ENCODE measurements at regions not wholly inside any gene's neighbourhood (a gene's known extent, or its start where the extent isn't known, plus 50 kb on each side); places are given as distances from the start of the nearest gene placed in this dataset.

DNA sequence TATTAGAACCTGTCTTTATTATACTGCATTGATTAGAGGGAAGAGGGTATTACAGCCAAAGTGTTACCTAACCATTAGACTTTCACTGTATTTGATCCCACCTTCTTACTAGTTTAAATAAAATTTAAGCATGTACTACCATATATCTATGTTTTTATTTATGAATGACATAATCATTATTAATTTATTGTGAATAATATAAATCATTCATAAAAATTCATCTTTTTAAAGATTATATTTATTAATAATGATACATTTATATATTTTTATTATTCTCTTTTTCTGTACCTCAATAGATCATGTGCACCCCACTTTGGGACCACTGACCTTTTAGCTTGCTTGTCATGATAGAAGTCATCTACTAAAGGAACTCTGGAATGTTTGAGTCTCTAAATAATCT is 223.5 kb upstream of the MARCKS start:
- peaks cover 35 to 45% (median 41%) of the 10 kb centered on the region in 4 donors for H3K4me1 ChIP-seq

DNA sequence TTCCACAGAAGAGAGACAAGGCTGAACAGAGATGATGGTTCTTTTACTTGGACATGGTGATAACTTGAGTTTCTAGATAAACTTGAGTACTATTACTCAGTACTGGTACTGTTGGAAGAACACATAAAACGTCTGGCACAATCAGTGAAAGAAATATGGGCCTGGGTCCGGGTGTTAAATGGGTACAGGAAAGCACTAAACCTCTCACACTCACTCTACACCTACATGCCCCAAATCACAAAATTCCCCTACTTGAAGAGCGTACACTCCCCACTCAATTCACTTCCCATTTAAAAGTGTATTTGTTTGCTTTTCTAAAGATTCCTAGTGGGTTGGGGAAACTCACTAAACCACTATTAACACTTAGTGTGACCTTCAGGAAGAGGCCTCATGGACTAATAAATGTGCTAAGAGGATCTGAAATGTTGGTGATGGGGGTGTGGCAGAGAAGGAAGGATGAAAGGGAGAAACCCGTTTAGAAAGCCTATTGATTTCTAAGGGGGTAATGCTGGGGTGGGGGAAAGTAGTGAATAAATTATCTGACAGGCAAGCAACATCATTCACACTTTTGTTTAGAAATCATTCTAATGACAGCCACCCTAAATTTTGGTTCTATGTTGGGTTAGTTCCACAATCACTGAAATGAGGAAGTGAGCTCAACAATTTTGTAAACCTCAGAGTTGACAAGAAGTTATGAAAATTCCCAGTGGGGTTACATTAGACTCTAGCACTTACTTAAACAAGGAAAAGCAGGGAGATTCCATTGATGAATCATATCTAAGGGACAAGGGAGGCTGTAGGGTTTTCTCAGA is 222.6 kb upstream of the MARCKS start:
- WGBS, 2 donors, result 29 to 42% methylated on average over 4 of the region's 4 CpGs
- DNase-seq, result no peak
- Histone ChIP-seq H3K9me3 (no peaks in the 10 kb centered on the region), H3K36me3 (no peaks in the 10 kb centered on the region), H3K4me1 (peaks cover 35 to 45% (median 41%) of the 10 kb centered on the region in 4 donors), H3K27ac (peak overlapping the region; percentile 38 to 73 (median 64)), H3K4me3 (no peak overlapping the region), H3K27me3 (no peaks in the 10 kb centered on the region)
- no peak for TF ChIP-seq POLR2A (IDR thresholded peaks at IDR 0.05)
- TF ChIP-seq, protein P1, sequence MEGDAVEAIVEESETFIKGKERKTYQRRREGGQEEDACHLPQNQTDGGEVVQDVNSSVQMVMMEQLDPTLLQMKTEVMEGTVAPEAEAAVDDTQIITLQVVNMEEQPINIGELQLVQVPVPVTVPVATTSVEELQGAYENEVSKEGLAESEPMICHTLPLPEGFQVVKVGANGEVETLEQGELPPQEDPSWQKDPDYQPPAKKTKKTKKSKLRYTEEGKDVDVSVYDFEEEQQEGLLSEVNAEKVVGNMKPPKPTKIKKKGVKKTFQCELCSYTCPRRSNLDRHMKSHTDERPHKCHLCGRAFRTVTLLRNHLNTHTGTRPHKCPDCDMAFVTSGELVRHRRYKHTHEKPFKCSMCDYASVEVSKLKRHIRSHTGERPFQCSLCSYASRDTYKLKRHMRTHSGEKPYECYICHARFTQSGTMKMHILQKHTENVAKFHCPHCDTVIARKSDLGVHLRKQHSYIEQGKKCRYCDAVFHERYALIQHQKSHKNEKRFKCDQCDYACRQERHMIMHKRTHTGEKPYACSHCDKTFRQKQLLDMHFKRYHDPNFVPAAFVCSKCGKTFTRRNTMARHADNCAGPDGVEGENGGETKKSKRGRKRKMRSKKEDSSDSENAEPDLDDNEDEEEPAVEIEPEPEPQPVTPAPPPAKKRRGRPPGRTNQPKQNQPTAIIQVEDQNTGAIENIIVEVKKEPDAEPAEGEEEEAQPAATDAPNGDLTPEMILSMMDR (IDR thresholded peaks at IDR 0.05), result no peak
- no peak for TF ChIP-seq EP300 (IDR thresholded peaks at IDR 0.05)
- TF ChIP-seq POLR2AphosphoS5 (IDR thresholded peaks at IDR 0.05), result peak in 1 of 2 donors; percentile 16
- ATAC-seq (ENCODE audit: low FRiP score in 2 of 2), result peak in 1 of 2 donors; percentile 53

More for the DNA sequence above, 223.5 kb upstream of the MARCKS start:
- no peaks in the 10 kb centered on the region for H3K9me3 ChIP-seq
- no peak for TF ChIP-seq EP300 (IDR thresholded peaks at IDR 0.05)
- no peak for TF ChIP-seq POLR2AphosphoS5 (IDR thresholded peaks at IDR 0.05)
- TF ChIP-seq, protein P1 (IDR thresholded peaks at IDR 0.05), result no peak
- no peak for TF ChIP-seq POLR2A (IDR thresholded peaks at IDR 0.05)
- no peak overlapping the region for H3K4me3 ChIP-seq
- ATAC-seq (ENCODE audit: low FRiP score in 2 of 2) (no peak), DNase-seq (no peak)
- no peaks in the 10 kb centered on the region for H3K36me3 ChIP-seq
- no peaks in the 10 kb centered on the region for H3K27me3 ChIP-seq
- no peak overlapping the region for H3K27ac ChIP-seq

DNA sequence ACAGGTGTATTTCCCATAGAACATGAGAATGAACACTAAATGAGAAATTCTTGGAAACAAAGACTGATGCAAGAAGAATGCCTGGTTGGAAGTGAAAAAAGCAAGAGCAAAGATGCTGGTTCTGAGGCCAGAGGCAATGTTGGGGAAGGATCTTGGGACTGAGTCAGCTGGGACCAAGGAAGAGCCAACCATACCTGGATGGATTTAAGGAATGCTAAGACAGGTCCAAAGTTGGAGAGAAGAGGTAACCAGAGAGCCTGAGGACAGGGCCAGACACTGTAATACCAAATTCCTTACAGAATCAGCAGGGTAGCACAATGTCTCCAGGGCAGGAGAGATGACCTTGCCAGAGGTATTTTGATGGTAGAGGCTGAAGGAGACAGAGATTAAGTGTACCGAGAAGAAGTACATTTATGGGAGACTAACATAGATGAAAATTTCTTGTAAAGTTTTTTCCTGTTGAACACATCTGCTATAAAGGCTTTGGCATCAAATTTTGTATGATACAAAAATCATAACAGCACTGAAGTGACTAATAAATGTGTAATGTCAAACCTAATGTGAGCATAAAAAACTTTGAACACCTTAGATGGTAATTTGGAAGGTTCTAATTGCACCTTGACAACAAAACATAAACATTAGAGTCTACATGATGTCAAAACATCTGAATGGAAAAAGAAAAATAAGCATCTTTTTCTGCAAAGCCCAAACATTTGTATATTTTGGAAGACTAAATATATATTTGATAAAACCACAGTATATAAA is 221.7 kb upstream of the MARCKS start:
- H3K9me3 ChIP-seq, result no peaks in the 10 kb centered on the region
- DNase-seq (no peak), ATAC-seq (ENCODE audit: low FRiP score in 2 of 2) (no peak)
- no peaks in the 10 kb centered on the region for H3K27me3 ChIP-seq
- H3K4me1 ChIP-seq, result peaks cover 35 to 40% (median 38%) of the 10 kb centered on the region in 4 donors
- peak overlapping the region in 1 of 4 donors; percentile 73 for H3K27ac ChIP-seq
- no peaks in the 10 kb centered on the region for H3K36me3 ChIP-seq
- TF ChIP-seq POLR2A (IDR thresholded peaks at IDR 0.05) (no peak), EP300 (IDR thresholded peaks at IDR 0.05) (no peak)
- no peak overlapping the region for H3K4me3 ChIP-seq
- 86 to 93% methylated on average over 1 of the region's 1 CpG for whole genome bisulfite sequencing, 2 donors

DNA sequence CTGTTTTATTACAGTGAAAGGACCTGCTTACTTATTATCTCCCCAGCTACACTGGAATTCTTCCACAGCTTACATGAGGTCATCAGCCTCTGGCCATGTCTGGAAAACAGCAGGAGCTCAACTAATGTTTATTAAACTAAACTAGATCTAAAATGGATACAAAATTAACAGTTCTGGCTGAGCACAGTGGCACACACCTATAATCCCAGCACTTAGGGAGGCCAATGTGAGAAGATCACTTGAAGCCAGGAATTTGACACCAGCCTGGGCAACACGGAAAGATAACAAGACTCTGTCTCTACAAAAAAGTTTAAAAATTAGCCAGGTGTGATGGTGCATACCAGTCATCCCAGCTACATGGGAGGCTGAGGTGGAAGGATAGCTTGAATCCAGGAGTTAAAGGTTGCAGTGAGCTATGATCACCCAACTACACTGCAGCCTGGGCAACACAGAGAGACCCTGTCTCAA is 220.8 kb upstream of the MARCKS start:
- no peak for TF ChIP-seq EP300 (IDR thresholded peaks at IDR 0.05)
- H3K27me3 ChIP-seq, result no peaks in the 10 kb centered on the region
- WGBS, 2 donors, result 75 to 84% methylated on average over 1 of the region's 1 CpG
- DNase-seq (no peak), ATAC-seq (ENCODE audit: low FRiP score in 2 of 2) (no peak)
- no peak overlapping the region for H3K4me3 ChIP-seq
- H3K27ac ChIP-seq, result no peak overlapping the region
- H3K9me3 ChIP-seq, result no peaks in the 10 kb centered on the region
- peaks cover 27 to 31% (median 28%) of the 10 kb centered on the region in 4 donors for H3K4me1 ChIP-seq
- no peaks in the 10 kb centered on the region for H3K36me3 ChIP-seq

GRCh38 chr6:113640051-113640450 is 217.1 kb upstream of the MARCKS start:
- TF ChIP-seq POLR2AphosphoS5 (IDR thresholded peaks at IDR 0.05) (no peak), EP300 (IDR thresholded peaks at IDR 0.05) (no peak), POLR2A (IDR thresholded peaks at IDR 0.05) (no peak)
- TF ChIP-seq, protein P1 (IDR thresholded peaks at IDR 0.05), result no peak
- Histone ChIP-seq H3K9me3 (no peaks in the 10 kb centered on the region), H3K4me1 (peaks cover 5 to 16% (median 10%) of the 10 kb centered on the region in 4 donors), H3K36me3 (no peaks in the 10 kb centered on the region), H3K4me3 (no peak overlapping the region), H3K27ac (no peak overlapping the region), H3K27me3 (no peaks in the 10 kb centered on the region)
- ATAC-seq (ENCODE audit: low FRiP score in 2 of 2) (no peak), DNase-seq (no peak)
